ENCODE measurements at regions not wholly inside any gene's neighbourhood (a gene's known extent, or its start where the extent isn't known, plus 50 kb on each side); places are given as distances from the start of the nearest gene placed in this dataset.

GRCh38 chr14:84760489-84761126 is 769.3 kb upstream of the FLRT2 start:
- DNase-seq = no peak

- DNase-seq = no peak
Observed at GRCh38 chr14:84767434-84767833, 762.5 kb upstream of the FLRT2 start.

GRCh38 chr14:84770030-84770429 is 759.9 kb upstream of the FLRT2 start:
- DNase-seq = no peak

- no peak for DNase-seq
Observed at GRCh38 chr14:84777356-84777755, 752.6 kb upstream of the FLRT2 start.

- DNase-seq = no peak
Observed at GRCh38 chr14:84782902-84783301, 747.0 kb upstream of the FLRT2 start.

GRCh38 chr14:84783511-84783910 is 746.4 kb upstream of the FLRT2 start:
- DNase-seq = no peak

DNA sequence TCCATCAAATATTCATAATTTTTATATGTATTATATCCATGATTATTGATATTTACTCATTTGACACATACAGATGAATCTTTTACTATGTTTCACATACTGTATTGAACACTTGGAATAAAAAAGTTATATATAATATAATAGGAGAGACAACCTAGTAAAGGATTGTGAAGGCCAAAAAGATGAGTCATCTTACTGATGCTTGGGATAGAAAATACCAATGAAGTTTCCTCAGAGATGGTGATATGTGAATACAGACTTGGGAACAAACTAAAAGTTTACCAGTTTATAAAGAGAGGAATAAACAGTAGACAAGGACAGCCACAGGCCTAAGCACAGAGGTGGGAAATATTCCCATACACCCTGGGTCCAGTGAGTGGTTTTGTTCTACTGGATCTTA is 743.9 kb upstream of the FLRT2 start:
- no peak for DNase-seq

DNA sequence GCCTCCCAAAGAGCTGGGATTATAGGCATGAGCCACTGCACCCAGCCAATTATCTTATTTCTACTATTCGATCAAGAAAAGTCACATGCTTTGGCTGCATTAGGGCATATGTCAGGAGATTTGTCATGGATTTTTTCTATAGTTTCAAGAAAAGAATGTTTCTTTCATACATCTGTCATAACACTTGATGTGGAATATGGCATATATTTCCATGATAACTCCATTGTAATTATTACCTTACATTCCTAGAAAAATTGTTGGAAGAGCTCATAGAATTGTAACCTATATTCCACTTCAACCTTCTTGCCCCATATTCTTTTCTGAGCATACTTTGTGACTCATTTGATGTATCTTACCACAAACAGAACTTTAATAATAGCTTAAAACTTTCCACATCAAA is 740.9 kb upstream of the FLRT2 start:
- DNase-seq = no peak

DNA sequence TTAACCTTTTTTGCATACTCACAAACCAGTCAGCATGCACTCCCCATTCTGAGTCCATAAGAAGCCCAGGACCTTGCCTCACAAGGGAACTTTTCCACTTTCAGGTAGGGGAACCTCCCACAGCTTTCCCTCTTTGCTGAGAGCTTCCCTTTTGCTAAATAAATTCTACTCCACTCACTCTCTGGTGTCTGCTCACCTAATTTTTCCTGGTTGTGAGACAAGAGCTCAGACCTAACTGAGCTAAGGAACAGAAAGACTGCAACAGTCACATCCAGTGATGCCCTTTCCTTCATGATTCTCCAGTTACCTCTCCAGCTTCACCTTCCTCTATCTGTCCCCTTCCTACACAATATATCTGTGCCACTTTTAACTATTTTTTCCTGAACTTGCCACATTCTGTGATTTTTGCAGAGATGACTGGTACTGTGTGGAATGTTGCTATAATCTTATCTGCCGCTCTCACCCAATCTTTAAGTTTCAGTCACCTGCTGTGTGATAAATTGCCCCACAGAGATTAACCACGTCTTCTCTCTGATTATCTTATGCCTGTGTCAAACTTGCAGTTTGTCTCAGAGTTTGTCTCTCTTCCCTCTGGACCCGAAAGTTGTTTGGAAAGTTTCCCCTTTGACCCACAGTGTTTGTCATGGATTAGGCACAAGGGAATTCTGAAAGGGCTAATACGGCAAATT is 737.1 kb upstream of the FLRT2 start:
- no peak for DNase-seq

- DNase-seq = no peak
Observed at GRCh38 chr14:84797326-84797725, 732.6 kb upstream of the FLRT2 start.

GRCh38 chr14:84804468-84804867 is 725.5 kb upstream of the FLRT2 start:
- no peak for DNase-seq

GRCh38 chr14:84804895-84805294 is 725.0 kb upstream of the FLRT2 start:
- no peak for DNase-seq

GRCh38 chr14:84806181-84806580 is 723.8 kb upstream of the FLRT2 start:
- no peak for DNase-seq

DNA sequence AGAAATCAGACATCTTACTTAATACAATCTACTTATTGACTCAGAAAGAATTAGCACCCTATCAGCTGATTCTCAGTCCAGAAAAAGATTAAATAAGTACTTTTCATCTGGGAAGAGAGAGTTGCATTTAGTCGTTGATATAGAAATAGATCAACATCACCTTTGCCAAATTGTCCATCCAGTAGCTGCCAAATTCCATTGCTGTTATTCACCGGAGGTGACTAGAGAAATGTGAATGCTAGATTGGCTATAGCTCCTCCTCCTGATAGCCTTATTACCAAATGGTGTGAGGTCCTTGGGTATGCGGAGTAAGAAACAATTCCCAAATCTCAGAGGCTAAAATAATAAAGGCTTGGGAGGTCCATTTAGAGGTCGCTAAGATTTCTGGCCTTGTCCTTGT is 723.3 kb upstream of the FLRT2 start:
- no peak for DNase-seq

DNA sequence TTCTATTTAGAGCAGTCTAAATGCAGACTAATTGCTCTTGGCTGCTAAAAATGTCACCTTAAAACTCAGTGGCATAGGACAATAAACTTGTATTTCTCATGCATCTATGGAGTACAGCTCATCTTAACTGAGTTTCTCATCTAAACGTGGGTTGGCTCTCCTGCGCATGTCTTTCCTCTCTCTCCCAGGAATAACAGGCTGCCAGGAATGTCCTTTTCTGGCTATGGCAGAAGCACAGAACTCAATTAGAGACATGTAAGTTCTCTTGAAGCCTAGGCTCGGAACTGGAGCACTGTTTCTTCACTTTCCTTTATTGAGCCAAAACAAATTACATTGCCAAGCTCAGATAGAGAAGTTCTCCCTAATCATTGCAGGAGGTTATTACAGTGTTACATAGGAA is 722.3 kb upstream of the FLRT2 start:
- no peak for DNase-seq

- DNase-seq = no peak
Observed at GRCh38 chr14:84809158-84809557, 720.8 kb upstream of the FLRT2 start.

DNA sequence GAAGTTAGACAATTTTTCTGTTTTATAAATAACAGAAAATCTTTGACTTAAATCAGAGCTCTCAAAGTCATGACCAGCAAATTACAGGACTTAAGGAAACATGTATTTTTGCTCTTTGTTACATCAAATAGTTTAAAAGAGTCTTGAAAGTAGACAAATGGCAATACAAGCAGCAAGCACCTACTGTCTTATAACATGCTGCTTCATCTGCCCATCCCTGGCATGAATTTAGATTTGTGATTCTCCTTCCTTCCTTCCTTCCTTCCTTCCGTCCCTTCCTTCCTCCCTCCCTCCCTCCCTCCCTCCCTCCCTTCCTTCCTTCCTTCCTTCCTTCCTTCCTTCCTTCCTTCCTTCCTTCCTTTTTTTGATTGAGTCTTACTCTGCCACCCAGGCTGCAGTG is 715.6 kb upstream of the FLRT2 start:
- no peak for DNase-seq

- DNase-seq = no peak
Observed at GRCh38 chr14:84819528-84819927, 710.4 kb upstream of the FLRT2 start.

GRCh38 chr14:84825481-84826251 is 704.3 kb upstream of the FLRT2 start:
- DNase-seq = no peak

DNA sequence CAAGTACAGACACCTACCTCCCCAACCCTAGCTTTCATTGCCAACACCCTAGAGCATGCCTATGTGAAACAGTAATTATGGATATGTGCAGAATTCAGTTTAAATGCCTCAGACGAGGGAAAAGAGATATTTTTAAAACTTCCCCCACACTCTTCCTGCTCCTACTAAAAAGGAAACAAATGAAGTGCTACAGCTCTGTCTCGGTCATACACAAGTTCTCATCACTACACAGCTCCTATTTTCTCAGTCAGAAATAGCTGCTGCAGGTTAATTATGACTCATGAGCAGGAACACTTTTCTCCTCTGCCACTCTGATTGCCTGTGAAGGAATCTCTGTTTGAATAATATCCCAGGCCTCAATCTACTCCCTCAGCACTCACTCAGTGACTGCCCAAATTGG is 703.6 kb upstream of the FLRT2 start:
- DNase-seq = no peak

GRCh38 chr14:84850595-84850994 is 679.3 kb upstream of the FLRT2 start:
- no peak for DNase-seq

DNA sequence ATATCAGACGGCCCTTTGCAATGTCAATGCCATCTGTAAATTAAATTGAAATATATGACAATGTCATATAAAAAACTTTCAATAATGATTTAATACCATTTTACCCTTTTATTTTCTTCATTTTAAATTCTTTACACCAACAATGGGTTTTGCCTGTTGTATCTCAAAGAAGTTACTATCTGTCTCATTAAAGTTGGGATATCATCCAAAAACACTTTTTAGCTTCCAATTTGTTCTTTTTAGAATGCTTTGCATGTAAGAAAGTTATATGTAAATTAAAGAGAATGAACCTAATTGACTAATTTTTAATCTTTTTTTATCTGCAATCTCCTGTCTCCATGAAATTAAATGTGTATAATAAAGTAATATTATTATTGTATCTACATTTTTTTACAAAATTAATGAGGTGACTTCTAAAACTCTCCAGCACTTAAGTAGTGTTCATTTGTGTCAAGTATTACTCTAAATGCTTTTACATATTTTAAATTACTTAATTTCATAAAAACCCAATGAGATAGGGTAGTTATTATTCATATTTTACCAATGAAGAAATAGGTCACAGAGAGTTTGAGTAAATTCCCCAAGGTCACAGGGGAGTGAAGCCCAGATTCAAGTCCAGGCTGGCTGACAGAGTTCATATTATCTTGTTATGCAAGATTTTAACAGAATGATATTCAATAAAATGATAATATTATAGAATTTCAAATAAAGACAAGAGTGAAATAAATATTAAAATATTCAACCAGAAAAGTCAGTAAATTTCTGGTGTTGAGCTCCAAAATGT is 673.0 kb upstream of the FLRT2 start:
- DNase-seq = no peak

DNA sequence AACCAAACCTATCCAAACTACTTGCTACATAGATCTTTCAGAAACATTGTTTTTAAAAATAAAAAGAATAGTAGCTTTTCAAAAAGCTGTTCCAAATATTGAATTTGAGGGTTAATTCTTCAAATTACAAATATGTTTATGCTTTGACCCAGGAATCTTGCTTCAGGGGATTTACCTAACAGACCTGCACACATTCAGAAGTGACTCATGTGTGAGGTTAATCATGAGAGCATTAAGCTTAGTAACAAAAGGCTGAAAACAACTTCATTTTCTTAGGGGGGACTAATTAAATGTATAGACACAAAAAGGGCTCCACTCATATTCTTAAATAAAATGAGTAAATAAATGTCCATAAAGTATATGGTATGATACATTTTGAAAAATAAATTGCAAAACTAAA is 672.4 kb upstream of the FLRT2 start:
- no peak for DNase-seq

All from suppressor macrophage (primary cell).